AG09309 (cell line): ENCODE measurements at regions not wholly inside any gene's neighbourhood (a gene's known extent, or its start where the extent isn't known, plus 50 kb on each side); places are given as distances from the start of the nearest gene placed in this dataset.

Experiments used
- DNase-seq: peaks from one replicate; pipeline ENCODE4 v3.0.0-alpha.2; 2010; ENCODE audit warnings: low read depth
- H3K4me3 ChIP-seq: 2 replicates; pipeline ENCODE4 v1.5.1; 2011; ENCODE audit warnings: mild to moderate bottlenecking, low read depth, low read length, moderate library complexity; ENCODE audit not compliant: control insufficient read depth
- CTCF ChIP-seq: IDR thresholded peaks from 2 replicates; pipeline ENCODE4 v1.5.1; 2011; ENCODE audit warnings: mild to moderate bottlenecking, low read depth, low read length, inconsistent platforms; ENCODE audit not compliant: insufficient read depth, control insufficient read depth; ENCODE audit errors: missing control alignments

- no peak for TF ChIP-seq CTCF
- DNase-seq, result no peak
- no peak overlapping the region for H3K4me3 ChIP-seq
These were observed 707.4 kb upstream of the CHORDC1 start for GRCh38 chr11:90930252-90930651.

GRCh38 chr11:90919332-90919731 lies 696.5 kb upstream of the CHORDC1 start:
- no peak for TF ChIP-seq CTCF
- no peak for DNase-seq
- no peak overlapping the region for H3K4me3 ChIP-seq

- no peak for DNase-seq
- no peak overlapping the region for H3K4me3 ChIP-seq
- TF ChIP-seq CTCF, result no peak
These were observed 693.9 kb upstream of the CHORDC1 start for GRCh38 chr11:90916706-90917105.

GRCh38 chr11:90913131-90913668 lies 690.4 kb upstream of the CHORDC1 start:
- no peak overlapping the region for H3K4me3 ChIP-seq
- no peak for TF ChIP-seq CTCF
- no peak for DNase-seq

- no peak for DNase-seq
- H3K4me3 ChIP-seq, result no peak overlapping the region
- no peak for TF ChIP-seq CTCF
These were observed 689.8 kb upstream of the CHORDC1 start for GRCh38 chr11:90912631-90913030.

GRCh38 chr11:90911192-90911591 lies 688.3 kb upstream of the CHORDC1 start:
- no peak for TF ChIP-seq CTCF
- DNase-seq, result no peak
- H3K4me3 ChIP-seq, result no peak overlapping the region

GRCh38 chr11:90908074-90908473 lies 685.2 kb upstream of the CHORDC1 start:
- no peak for DNase-seq
- TF ChIP-seq CTCF, result no peak
- no peak overlapping the region for H3K4me3 ChIP-seq
